ENCODE measurements at regions not wholly inside any gene's neighbourhood (a gene's known extent, or its start where the extent isn't known, plus 50 kb on each side); places are given as distances from the start of the nearest gene placed in this dataset.

- no peak overlapping the region for H3K4me2 ChIP-seq (ENCODE audit: insufficient read depth, insufficient read length, low read length)
- H3K4me1 ChIP-seq (ENCODE audit: insufficient read depth, low read length) = no peaks in the 10 kb centered on the region
- no peak overlapping the region for H3K27ac ChIP-seq (ENCODE audit: insufficient read length, low read depth, low read length)
- no peak overlapping the region for H3K9ac ChIP-seq (ENCODE audit: extremely low read depth, insufficient read length, low read length)
- H2BK12ac ChIP-seq (ENCODE audit: insufficient read length, low read depth, low read length) = no peak overlapping the region
- no peak overlapping the region for H3K4me3 Mint-ChIP-seq
- H2BK20ac ChIP-seq (ENCODE audit: low read depth, low read length, poor library complexity, severe bottlenecking) = no peak overlapping the region
- TF ChIP-seq CTCF (conservative IDR thresholded peaks at IDR 0.05) = no peak
- H3K23ac ChIP-seq (ENCODE audit: insufficient read length, low read depth, low read length) = no peak overlapping the region
- no peaks in the 10 kb centered on the region for H3K79me2 ChIP-seq (ENCODE audit: insufficient read depth, low read length)
- H3K27me3 ChIP-seq (ENCODE audit: insufficient read depth, low read length) = no peaks in the 10 kb centered on the region
- H4K20me1 ChIP-seq (ENCODE audit: control insufficient read depth, insufficient read depth, insufficient read length) = no peaks in the 10 kb centered on the region
- no peak overlapping the region for H2BK5ac ChIP-seq (ENCODE audit: insufficient read length, low read length)
- no CpG with 5 or more reads among the region's 1 CpG for WGBS (ENCODE audit: extremely low coverage, insufficient read length, low lambda C conversion rate)
- no peak overlapping the region for H4K5ac ChIP-seq (ENCODE audit: insufficient read length, low read depth, low read length)
- H2AFZ ChIP-seq (ENCODE audit: low read length) = no peak overlapping the region
- H4K91ac ChIP-seq (ENCODE audit: insufficient read length, low read depth, low read length) = no peak overlapping the region
- no peak overlapping the region for H2BK15ac ChIP-seq (ENCODE audit: low read depth, low read length)
- H3K4me1 Mint-ChIP-seq = no peaks in the 10 kb centered on the region
- H3K27ac Mint-ChIP-seq = no peak overlapping the region
- DNase-seq = no peak
- H3K9me3 ChIP-seq (ENCODE audit: control insufficient read depth, low read depth, low read length) = no peaks in the 10 kb centered on the region
- no peaks in the 10 kb centered on the region; a peak in 2 of 7 replicates for H3K36me3 Mint-ChIP-seq (ENCODE audit: insufficient read depth in 1 of 3, low read depth in 3 of 3)
- H3T11ph ChIP-seq (ENCODE audit: low read length) = no peak overlapping the region
- no peaks in the 10 kb centered on the region for H3K23me2 ChIP-seq (ENCODE audit: insufficient read length, low read depth, low read length, poor library complexity, severe bottlenecking)
- H3K18ac ChIP-seq (ENCODE audit: insufficient read length, low read depth, low read length) = no peak overlapping the region
- no peak overlapping the region for H2AK5ac ChIP-seq (ENCODE audit: insufficient read length, low read length)
- H3K79me1 ChIP-seq (ENCODE audit: insufficient read depth, low read depth, low read length, poor library complexity, severe bottlenecking) = no peaks in the 10 kb centered on the region
- no peak overlapping the region for H2BK120ac ChIP-seq (ENCODE audit: low read depth, low read length, poor library complexity, severe bottlenecking)
- no peak overlapping the region for H3K56ac ChIP-seq (ENCODE audit: insufficient read length, low read depth, low read length)
- H3K27me3 Mint-ChIP-seq (ENCODE audit: low read depth) = no peaks in the 10 kb centered on the region
- H3K9me3 Mint-ChIP-seq = peaks cover 0 to 2% of the 10 kb centered on the region in 2 experiments; a peak in 3 of 5 replicates
- H3K14ac ChIP-seq (ENCODE audit: insufficient read depth, low read length) = no peak overlapping the region
- no peak overlapping the region for H3K4ac ChIP-seq (ENCODE audit: low read depth, low read length)
- H4K8ac ChIP-seq (replicated peaks; ENCODE audit: insufficient read length, low read depth, low read length) = no peak overlapping the region
These were observed 421.3 kb downstream of the TLE1 start for GRCh38 chr9:81268048-81268447.

Data from H9 (cell line).